Cardiac muscle cell (in vitro differentiated cells and primary cell): ENCODE measurements at regions not wholly inside any gene's neighbourhood (a gene's known extent, or its start where the extent isn't known, plus 50 kb on each side); places are given as distances from the start of the nearest gene placed in this dataset.

ENCODE experiments used
- DNase-seq, 2 donors: peaks; one replicate each; pipeline versions ENCODE4 v3.0.0 to v3.0.0-alpha.2; 2010 to 2017; ENCODE audit warnings: low read depth in 1 of 2, low spot score in 1 of 2
- H3K27ac ChIP-seq: fragments of 200-600 bp; sonication (generic); 2 replicates; pipeline ENCODE4 v1.5.1; 2016
- H3K27me3 ChIP-seq: fragments of 200-600 bp; sonication (generic); 2 replicates; pipeline ENCODE4 v1.6.0; 2016; ENCODE audit warnings: control low read depth
- H3K36me3 ChIP-seq: fragments of 200-600 bp; sonication (generic); 2 replicates; pipeline ENCODE4 v1.5.1; 2016; ENCODE audit warnings: control low read depth
- H3K4me1 ChIP-seq: fragments of 200-600 bp; sonication (generic); 2 replicates; pipeline ENCODE4 v1.8.1; 2017; ENCODE audit warnings: low read depth, mild to moderate bottlenecking, mixed run types
- H3K4me3 ChIP-seq: fragments of 200-600 bp; sonication (generic); 2 replicates; pipeline ENCODE4 v1.5.1; 2016; ENCODE audit warnings: mild to moderate bottlenecking
- H3K9me3 ChIP-seq: fragments of 200-600 bp; sonication (generic); 2 replicates; pipeline ENCODE4 v1.5.1; 2017; ENCODE audit warnings: low read depth, mild to moderate bottlenecking, control low read depth
- TF ChIP-seq, protein P1 (sequence below): IDR thresholded peaks from 2 replicates; pipeline ENCODE4 v1.5.1; 2012; ENCODE audit warnings: low read depth, mild to moderate bottlenecking, low read length

DNA sequence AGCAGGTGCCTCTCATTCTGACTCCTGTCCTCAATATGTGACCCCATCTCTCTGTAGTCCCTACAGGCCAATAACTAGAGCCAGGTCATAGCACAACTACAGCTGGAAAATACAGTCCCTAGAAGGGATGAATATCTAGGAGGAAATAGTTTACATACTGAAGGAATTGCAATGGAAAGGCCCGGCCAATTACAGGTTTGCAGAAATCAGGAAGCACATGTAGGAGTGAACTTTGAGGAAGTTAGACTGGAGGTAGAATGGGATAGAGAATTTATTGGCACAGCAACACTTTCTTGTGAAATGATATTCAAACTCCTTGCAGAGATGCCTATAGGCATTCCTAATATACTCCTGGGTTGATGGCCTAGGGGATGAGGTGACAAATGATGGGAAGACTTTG, 257.3 kb downstream of the GRIN2B start:
- Histone ChIP-seq H3K9me3 (no peaks in the 10 kb centered on the region), H3K4me3 (no peak overlapping the region), H3K27ac (no peak overlapping the region), H3K27me3 (peaks cover 15% of the 10 kb centered on the region), H3K4me1 (no peaks in the 10 kb centered on the region), H3K36me3 (no peaks in the 10 kb centered on the region)
- no peak for DNase-seq
- TF ChIP-seq, protein P1, sequence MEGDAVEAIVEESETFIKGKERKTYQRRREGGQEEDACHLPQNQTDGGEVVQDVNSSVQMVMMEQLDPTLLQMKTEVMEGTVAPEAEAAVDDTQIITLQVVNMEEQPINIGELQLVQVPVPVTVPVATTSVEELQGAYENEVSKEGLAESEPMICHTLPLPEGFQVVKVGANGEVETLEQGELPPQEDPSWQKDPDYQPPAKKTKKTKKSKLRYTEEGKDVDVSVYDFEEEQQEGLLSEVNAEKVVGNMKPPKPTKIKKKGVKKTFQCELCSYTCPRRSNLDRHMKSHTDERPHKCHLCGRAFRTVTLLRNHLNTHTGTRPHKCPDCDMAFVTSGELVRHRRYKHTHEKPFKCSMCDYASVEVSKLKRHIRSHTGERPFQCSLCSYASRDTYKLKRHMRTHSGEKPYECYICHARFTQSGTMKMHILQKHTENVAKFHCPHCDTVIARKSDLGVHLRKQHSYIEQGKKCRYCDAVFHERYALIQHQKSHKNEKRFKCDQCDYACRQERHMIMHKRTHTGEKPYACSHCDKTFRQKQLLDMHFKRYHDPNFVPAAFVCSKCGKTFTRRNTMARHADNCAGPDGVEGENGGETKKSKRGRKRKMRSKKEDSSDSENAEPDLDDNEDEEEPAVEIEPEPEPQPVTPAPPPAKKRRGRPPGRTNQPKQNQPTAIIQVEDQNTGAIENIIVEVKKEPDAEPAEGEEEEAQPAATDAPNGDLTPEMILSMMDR: no peak

DNA sequence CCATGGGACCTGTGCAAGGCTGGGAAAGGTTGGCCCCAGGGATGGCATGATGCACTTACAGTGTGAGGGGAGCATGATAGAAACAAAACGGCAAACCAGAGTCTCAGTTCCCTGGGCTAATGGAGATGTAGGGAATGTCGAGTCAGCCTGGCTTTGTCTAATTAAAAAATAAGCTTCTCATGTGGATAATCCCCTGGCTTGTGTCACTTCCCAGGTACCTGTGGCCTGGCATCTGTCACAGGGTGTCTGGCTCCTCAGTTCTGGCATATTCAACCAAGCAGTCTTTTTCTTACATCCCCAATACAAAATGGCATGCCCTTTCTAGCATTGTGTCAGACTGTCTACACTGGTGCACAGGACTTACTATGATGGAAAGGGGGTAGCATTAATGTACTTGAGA, 261.4 kb downstream of the GRIN2B start:
- no peaks in the 10 kb centered on the region for H3K36me3 ChIP-seq

DNA sequence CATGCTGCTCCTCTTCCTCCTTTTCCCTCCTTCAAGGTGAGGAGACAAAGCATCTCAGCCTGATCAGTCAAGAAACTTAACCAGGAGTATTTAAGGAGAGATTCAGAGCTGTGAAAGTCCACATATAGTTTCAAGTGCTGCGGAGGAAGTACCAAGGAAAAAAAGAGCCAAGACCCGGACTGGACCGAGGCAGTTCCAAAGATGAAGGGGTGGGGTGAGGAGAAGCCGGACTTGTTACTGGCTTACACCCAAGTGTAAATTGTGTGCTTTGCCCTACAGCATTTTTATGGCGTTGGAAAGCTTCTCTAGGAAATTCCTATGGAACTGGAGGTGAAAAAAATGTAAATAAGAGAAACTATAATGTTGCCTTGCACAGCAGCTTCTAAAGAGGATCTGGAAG, 263.1 kb downstream of the GRIN2B start:
- Histone ChIP-seq H3K36me3 (no peaks in the 10 kb centered on the region), H3K9me3 (no peaks in the 10 kb centered on the region), H3K27me3 (peaks cover 9% of the 10 kb centered on the region), H3K27ac (no peak overlapping the region), H3K4me3 (no peak overlapping the region), H3K4me1 (peaks cover 4% of the 10 kb centered on the region)
- DNase-seq: no peak
- TF ChIP-seq, protein P1: no peak

More for the DNA sequence above, 261.4 kb downstream of the GRIN2B start:
- Histone ChIP-seq H3K4me1 (no peaks in the 10 kb centered on the region), H3K9me3 (no peaks in the 10 kb centered on the region), H3K4me3 (no peak overlapping the region), H3K27me3 (peaks cover 9% of the 10 kb centered on the region), H3K27ac (no peak overlapping the region)
- no peak for DNase-seq
- TF ChIP-seq, protein P1: no peak

DNA sequence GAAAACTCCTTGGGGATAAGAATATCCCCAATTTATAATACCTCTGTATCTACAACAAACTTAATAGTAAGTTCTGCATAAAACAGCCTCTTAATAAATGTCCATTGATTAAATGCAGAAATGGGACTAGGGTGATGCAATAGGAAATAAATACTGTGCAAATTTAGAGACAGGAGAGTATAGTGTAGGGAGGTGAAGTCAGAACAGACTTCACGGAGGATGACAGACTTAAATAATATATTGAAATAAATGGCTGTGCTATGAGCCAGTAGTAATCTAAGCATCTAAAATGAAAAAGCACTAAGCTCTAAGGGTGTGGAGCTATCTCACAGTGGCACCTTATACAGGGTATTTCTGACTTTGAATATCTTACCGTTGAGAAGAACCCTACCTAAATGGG, 265.3 kb downstream of the GRIN2B start:
- H3K36me3 ChIP-seq: no peaks in the 10 kb centered on the region
- H3K4me1 ChIP-seq: peaks cover 4% of the 10 kb centered on the region
- H3K27ac ChIP-seq: no peak overlapping the region
- DNase-seq: no peak
- H3K4me3 ChIP-seq: no peak overlapping the region
- TF ChIP-seq, protein P1: no peak
- no peaks in the 10 kb centered on the region for H3K27me3 ChIP-seq
- no peaks in the 10 kb centered on the region for H3K9me3 ChIP-seq

DNA sequence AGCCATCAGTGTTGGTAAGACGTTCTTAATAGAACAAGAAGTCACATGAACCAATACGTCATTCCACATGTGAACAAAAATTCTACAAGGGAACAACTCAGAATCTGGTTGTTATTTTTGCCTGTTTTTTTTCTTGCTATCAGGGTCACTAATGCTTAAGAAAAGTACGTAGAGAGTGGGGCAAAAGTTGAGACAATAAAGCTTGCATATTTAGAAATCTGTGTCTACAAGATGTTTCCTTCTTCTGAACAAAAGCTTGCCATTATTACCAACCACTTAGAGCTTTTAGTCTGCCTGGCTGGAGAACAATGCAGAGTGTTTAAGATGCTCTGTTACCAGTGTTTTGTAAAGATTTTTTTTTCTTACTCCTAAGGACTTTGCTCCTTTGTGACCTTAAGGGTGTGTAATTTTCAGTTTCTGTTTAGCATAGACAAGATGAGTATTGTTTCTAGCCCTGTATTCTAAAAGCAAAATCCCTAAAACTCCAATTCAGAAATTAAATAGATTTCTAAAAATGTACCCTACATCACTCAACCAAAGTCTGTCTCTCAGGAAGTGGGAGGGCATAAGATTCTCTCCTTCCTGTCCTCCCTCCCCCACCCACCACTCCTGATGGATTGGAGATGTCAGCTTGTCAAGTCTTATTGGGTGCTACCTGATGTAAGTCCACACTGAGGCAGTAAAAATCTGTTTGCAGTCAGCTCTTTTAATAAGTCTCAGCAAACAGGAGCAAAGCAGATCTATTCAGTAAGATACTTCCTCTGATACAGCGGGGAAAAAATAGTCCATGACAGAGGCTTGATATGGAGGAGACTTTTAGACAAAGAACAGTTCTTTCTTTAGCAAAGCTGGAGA, 267.6 kb downstream of the GRIN2B start:
- Histone ChIP-seq H3K4me3 (no peak overlapping the region), H3K9me3 (no peaks in the 10 kb centered on the region), H3K36me3 (no peaks in the 10 kb centered on the region), H3K4me1 (peaks cover 4% of the 10 kb centered on the region), H3K27me3 (no peaks in the 10 kb centered on the region), H3K27ac (peak overlapping the region; percentile 10)
- TF ChIP-seq, protein P1: no peak
- peak in 1 of 2 donors; percentile 1 for DNase-seq
